ENCODE measurements at regions not wholly inside any gene's neighbourhood (a gene's known extent, or its start where the extent isn't known, plus 50 kb on each side); places are given as distances from the start of the nearest gene placed in this dataset.

DNA sequence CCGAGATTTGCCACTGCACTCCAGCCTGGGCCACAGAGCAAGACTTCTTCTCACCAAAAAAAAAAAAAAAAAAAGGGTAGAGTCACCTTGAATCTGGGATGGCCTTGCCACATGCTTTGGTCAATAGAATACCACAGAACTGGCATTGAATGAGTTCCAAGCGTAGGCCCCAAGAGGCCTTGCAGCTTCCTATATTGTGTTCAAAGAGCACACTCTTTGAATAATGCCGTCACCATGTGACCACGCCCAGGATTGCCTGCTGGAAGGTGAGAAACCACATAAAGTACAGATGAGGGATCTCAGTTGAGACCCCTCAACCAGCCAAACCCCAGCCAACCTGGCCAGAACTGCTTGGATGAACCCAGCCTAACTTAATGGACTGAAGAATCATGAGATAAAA lies 239.2 kb upstream of the AMIGO2 start:
- TF ChIP-seq POLR2A (IDR thresholded peaks at IDR 0.05; ENCODE audit: low read depth, low read length): no peak
- TF ChIP-seq KDM1A (IDR thresholded peaks at IDR 0.05; ENCODE audit: borderline replicate concordance): no peak
- TF ChIP-seq, protein P1, sequence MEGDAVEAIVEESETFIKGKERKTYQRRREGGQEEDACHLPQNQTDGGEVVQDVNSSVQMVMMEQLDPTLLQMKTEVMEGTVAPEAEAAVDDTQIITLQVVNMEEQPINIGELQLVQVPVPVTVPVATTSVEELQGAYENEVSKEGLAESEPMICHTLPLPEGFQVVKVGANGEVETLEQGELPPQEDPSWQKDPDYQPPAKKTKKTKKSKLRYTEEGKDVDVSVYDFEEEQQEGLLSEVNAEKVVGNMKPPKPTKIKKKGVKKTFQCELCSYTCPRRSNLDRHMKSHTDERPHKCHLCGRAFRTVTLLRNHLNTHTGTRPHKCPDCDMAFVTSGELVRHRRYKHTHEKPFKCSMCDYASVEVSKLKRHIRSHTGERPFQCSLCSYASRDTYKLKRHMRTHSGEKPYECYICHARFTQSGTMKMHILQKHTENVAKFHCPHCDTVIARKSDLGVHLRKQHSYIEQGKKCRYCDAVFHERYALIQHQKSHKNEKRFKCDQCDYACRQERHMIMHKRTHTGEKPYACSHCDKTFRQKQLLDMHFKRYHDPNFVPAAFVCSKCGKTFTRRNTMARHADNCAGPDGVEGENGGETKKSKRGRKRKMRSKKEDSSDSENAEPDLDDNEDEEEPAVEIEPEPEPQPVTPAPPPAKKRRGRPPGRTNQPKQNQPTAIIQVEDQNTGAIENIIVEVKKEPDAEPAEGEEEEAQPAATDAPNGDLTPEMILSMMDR (IDR thresholded peaks at IDR 0.05 in 2 of 3, conservative IDR thresholded peaks at IDR 0.05 in 1 of 3; ENCODE audit: control insufficient read depth in 2 of 3, extremely low read depth in 1 of 3, insufficient read depth in 1 of 3, low read depth in 3 of 3, low read length in 3 of 3): no peak

Measured in GM12878 (cell line).